ENCODE measurements at regions not wholly inside any gene's neighbourhood (a gene's known extent, or its start where the extent isn't known, plus 50 kb on each side); places are given as distances from the start of the nearest gene placed in this dataset.

DNA sequence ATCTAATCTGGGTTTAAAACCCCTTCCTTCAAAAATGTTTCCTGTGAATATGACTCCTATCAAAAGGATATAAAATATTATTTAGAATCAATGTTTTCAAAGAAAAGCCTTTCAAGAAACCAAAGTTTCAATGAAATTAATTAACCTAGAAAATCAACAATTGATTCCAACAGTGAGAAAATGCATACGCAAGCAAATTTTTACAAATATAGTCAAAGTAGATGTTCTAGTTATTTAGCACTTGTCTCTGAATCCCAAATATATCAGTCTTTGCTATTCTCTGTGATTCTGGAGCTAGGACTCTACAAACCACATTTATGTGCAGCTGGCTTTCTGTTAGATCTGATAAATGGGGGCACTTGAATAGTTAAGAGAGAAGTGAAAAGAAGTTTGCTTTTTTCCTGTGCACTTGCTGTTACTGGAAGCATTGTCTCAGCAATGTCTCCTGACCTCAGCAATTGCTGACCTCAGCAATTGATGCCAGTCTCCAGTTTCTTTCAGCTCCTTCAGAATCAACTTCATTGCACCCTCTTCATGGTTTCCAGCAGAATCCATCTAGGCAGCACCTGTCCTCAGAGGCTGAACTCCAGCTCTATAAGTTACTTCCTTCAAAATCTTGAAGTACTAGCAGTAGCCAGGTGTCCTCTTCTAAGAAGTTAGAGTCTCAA is 879.9 kb upstream of the LRRN3 start:
- Histone ChIP-seq H3K36me3 (ENCODE audit: control insufficient read depth in 4 of 4, insufficient read depth in 3 of 4, low read depth in 1 of 4, low read length in 3 of 4) (no peaks in the 10 kb centered on the region), H3K4me3 (ENCODE audit: low read depth in 1 of 3, low read length in 3 of 3) (no peak overlapping the region), H3K27ac (ENCODE audit: low read depth in 1 of 2, low read length in 2 of 2) (no peak overlapping the region), H3K9ac (ENCODE audit: low read depth in 1 of 2, low read length in 2 of 2) (no peak overlapping the region), H3K27me3 (ENCODE audit: control insufficient read depth in 4 of 4, insufficient read depth in 4 of 4, low read length in 3 of 4) (no peaks in the 10 kb centered on the region), H3K4me1 (ENCODE audit: control insufficient read depth in 4 of 4, insufficient read depth in 4 of 4, low read length in 3 of 4) (no peaks in the 10 kb centered on the region), H3K9me3 (ENCODE audit: control insufficient read depth in 4 of 4, low read length in 3 of 4) (no peaks in the 10 kb centered on the region)
- no peak for DNase-seq (ENCODE audit: low spot score)
- TF ChIP-seq TAF1 (conservative IDR thresholded peaks at IDR 0.05) (no peak), JUND (IDR thresholded peaks at IDR 0.05) (no peak), FOXA2 (IDR thresholded peaks at IDR 0.05) (no peak), EGR1 (IDR thresholded peaks at IDR 0.05; ENCODE audit: low read depth in 2 of 2) (no peak), RAD21 (IDR thresholded peaks at IDR 0.05) (no peak), SP1 (IDR thresholded peaks at IDR 0.05) (no peak), HNF4A (conservative IDR thresholded peaks at IDR 0.05) (no peak), HNF4G (IDR thresholded peaks at IDR 0.05) (no peak), GABPA (IDR thresholded peaks at IDR 0.05 in 1 of 2, conservative IDR thresholded peaks at IDR 0.05 in 1 of 2) (no peak), FOXA1 (IDR thresholded peaks at IDR 0.05) (no peak), NR2F2 (IDR thresholded peaks at IDR 0.05) (no peak)
- TF ChIP-seq, protein P1, sequence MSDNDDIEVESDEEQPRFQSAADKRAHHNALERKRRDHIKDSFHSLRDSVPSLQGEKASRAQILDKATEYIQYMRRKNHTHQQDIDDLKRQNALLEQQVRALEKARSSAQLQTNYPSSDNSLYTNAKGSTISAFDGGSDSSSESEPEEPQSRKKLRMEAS (IDR thresholded peaks at IDR 0.05), result no peak
- TF ChIP-seq, protein P2, sequence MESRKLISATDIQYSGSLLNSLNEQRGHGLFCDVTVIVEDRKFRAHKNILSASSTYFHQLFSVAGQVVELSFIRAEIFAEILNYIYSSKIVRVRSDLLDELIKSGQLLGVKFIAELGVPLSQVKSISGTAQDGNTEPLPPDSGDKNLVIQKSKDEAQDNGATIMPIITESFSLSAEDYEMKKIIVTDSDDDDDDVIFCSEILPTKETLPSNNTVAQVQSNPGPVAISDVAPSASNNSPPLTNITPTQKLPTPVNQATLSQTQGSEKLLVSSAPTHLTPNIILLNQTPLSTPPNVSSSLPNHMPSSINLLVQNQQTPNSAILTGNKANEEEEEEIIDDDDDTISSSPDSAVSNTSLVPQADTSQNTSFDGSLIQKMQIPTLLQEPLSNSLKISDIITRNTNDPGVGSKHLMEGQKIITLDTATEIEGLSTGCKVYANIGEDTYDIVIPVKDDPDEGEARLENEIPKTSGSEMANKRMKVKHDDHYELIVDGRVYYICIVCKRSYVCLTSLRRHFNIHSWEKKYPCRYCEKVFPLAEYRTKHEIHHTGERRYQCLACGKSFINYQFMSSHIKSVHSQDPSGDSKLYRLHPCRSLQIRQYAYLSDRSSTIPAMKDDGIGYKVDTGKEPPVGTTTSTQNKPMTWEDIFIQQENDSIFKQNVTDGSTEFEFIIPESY (IDR thresholded peaks at IDR 0.05), result no peak
- TF ChIP-seq, protein P3, sequence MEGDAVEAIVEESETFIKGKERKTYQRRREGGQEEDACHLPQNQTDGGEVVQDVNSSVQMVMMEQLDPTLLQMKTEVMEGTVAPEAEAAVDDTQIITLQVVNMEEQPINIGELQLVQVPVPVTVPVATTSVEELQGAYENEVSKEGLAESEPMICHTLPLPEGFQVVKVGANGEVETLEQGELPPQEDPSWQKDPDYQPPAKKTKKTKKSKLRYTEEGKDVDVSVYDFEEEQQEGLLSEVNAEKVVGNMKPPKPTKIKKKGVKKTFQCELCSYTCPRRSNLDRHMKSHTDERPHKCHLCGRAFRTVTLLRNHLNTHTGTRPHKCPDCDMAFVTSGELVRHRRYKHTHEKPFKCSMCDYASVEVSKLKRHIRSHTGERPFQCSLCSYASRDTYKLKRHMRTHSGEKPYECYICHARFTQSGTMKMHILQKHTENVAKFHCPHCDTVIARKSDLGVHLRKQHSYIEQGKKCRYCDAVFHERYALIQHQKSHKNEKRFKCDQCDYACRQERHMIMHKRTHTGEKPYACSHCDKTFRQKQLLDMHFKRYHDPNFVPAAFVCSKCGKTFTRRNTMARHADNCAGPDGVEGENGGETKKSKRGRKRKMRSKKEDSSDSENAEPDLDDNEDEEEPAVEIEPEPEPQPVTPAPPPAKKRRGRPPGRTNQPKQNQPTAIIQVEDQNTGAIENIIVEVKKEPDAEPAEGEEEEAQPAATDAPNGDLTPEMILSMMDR (IDR thresholded peaks at IDR 0.05; ENCODE audit: low read depth, low read length, missing input control), result no peak
- WGBS, result 93% methylated on average over 1 of the region's 1 CpG

DNA sequence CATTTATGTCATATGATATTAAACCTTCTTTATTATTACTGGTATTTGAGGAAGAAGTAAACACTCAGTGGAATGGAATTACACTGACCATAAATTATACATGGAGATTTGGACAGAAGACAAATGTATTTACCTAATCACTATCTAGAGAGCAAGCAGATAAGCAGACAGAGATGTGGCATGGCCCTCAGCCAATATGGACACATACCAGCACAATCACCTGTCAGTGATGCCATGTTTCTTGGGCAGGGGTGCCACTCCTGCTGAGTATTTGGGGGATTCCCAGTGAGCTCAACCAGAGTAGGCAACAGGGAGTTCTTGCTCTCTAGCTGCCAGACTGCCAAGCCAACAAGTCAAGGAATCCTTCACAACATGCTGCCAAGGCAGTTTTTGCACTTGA is 866.3 kb upstream of the LRRN3 start:
- peaks cover 0 to 3% (median 0%) of the 10 kb centered on the region in 4 donors for H3K27me3 ChIP-seq (ENCODE audit: control insufficient read depth in 4 of 4, insufficient read depth in 4 of 4, low read length in 3 of 4)
- H3K9ac ChIP-seq (ENCODE audit: low read depth in 1 of 2, low read length in 2 of 2), result no peak overlapping the region
- TF ChIP-seq, protein P4, sequence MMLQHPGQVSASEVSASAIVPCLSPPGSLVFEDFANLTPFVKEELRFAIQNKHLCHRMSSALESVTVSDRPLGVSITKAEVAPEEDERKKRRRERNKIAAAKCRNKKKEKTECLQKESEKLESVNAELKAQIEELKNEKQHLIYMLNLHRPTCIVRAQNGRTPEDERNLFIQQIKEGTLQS (IDR thresholded peaks at IDR 0.05), result no peak
- no peak for TF ChIP-seq HNF4A (conservative IDR thresholded peaks at IDR 0.05)
- no peak for TF ChIP-seq RAD21 (IDR thresholded peaks at IDR 0.05)
- no peak for TF ChIP-seq FOXA2 (IDR thresholded peaks at IDR 0.05)
- TF ChIP-seq SP1 (IDR thresholded peaks at IDR 0.05), result no peak
- no peak for TF ChIP-seq NR2F2 (IDR thresholded peaks at IDR 0.05)
- TF ChIP-seq YY1 (IDR thresholded peaks at IDR 0.05), result no peak
- no peak for TF ChIP-seq HNF4G (IDR thresholded peaks at IDR 0.05)
- H3K9me3 ChIP-seq (ENCODE audit: control insufficient read depth in 4 of 4, low read length in 3 of 4), result no peaks in the 10 kb centered on the region
- DNase-seq (ENCODE audit: low spot score), result no peak
- H3K4me3 ChIP-seq (ENCODE audit: low read depth in 1 of 3, low read length in 3 of 3), result no peak overlapping the region
- H3K4me1 ChIP-seq (ENCODE audit: control insufficient read depth in 4 of 4, insufficient read depth in 4 of 4, low read length in 3 of 4), result no peaks in the 10 kb centered on the region
- no peak overlapping the region for H3K27ac ChIP-seq (ENCODE audit: low read depth in 1 of 2, low read length in 2 of 2)
- H3K36me3 ChIP-seq (ENCODE audit: control insufficient read depth in 4 of 4, insufficient read depth in 3 of 4, low read depth in 1 of 4, low read length in 3 of 4), result no peaks in the 10 kb centered on the region

Data from liver (tissue), 8 donors.